Trophoblast cell (in vitro differentiated cells and primary cell): ENCODE measurements at regions not wholly inside any gene's neighbourhood (a gene's known extent, or its start where the extent isn't known, plus 50 kb on each side); places are given as distances from the start of the nearest gene placed in this dataset.

Source experiments
- DNase-seq, 2 donors: peaks; one replicate each; pipeline ENCODE4 v3.0.0-alpha.2; 2016
- H2AFZ ChIP-seq: 2 replicates; pipeline ENCODE4 v1.6.1; 2013; ENCODE audit warnings: low read length, moderate library complexity, mild to moderate bottlenecking; ENCODE audit not compliant: insufficient read depth, poor library complexity
- H2AK5ac ChIP-seq: 2 replicates; pipeline ENCODE4 v1.6.1; 2013; ENCODE audit warnings: mild to moderate bottlenecking, low read length
- H2BK120ac ChIP-seq: 2 replicates; pipeline ENCODE4 v1.6.1; 2013; ENCODE audit warnings: low read length, mild to moderate bottlenecking, moderate library complexity; ENCODE audit not compliant: insufficient read depth, poor library complexity
- H2BK12ac ChIP-seq: 2 replicates; pipeline ENCODE4 v1.6.1; 2013; ENCODE audit warnings: mild to moderate bottlenecking, low read length, moderate library complexity
- H2BK5ac ChIP-seq: 2 replicates; pipeline ENCODE4 v1.6.1; 2013; ENCODE audit warnings: low read length, low read depth, moderate library complexity, mild to moderate bottlenecking; ENCODE audit not compliant: poor library complexity
- H3K14ac ChIP-seq: 2 replicates; pipeline ENCODE4 v1.6.1; 2013; ENCODE audit warnings: mild to moderate bottlenecking, low read length
- H3K18ac ChIP-seq: 2 replicates; pipeline ENCODE4 v1.6.1; 2013; ENCODE audit warnings: mild to moderate bottlenecking, low read length
- H3K23ac ChIP-seq: 2 replicates; pipeline ENCODE4 v1.6.1; 2013; ENCODE audit warnings: low read length
- H3K27ac ChIP-seq: 2 replicates; pipeline ENCODE4 v1.5.1; 2013; ENCODE audit warnings: low read depth, mild to moderate bottlenecking, inconsistent platforms, low read length, moderate library complexity
- H3K27me3 ChIP-seq: 2 replicates; pipeline ENCODE4 v1.6.1; 2013; ENCODE audit warnings: inconsistent platforms, mild to moderate bottlenecking, low read length, moderate library complexity; ENCODE audit not compliant: insufficient read depth
- H3K36me3 ChIP-seq, 2 experiments: 1 replicate in 1 of 2; 2 replicates in 1 of 2; pipeline ENCODE4 v1.6.1; 2013; ENCODE audit warnings: low read length in 2 of 2, mild to moderate bottlenecking in 2 of 2, moderate library complexity in 1 of 2; ENCODE audit not compliant: insufficient read depth in 2 of 2, control insufficient read depth in 1 of 2
- H3K4ac ChIP-seq: 2 replicates; pipeline ENCODE4 v1.6.1; 2013; ENCODE audit warnings: low read depth, mild to moderate bottlenecking, low read length, moderate library complexity
- H3K4me1 ChIP-seq, 2 experiments: 1 replicate in 1 of 2; 2 replicates in 1 of 2; pipeline ENCODE4 v1.6.1; 2013; ENCODE audit warnings: low read length in 2 of 2, mild to moderate bottlenecking in 2 of 2, moderate library complexity in 1 of 2; ENCODE audit not compliant: insufficient read depth in 2 of 2, control insufficient read depth in 1 of 2
- H3K4me2 ChIP-seq: 2 replicates; pipeline ENCODE4 v1.6.1; 2013; ENCODE audit warnings: inconsistent platforms, mild to moderate bottlenecking, low read length, moderate library complexity
- H3K4me3 ChIP-seq: 2 replicates; pipeline ENCODE4 v1.5.1; 2013; ENCODE audit warnings: mild to moderate bottlenecking, low read depth, low read length, inconsistent platforms
- H3K79me1 ChIP-seq: one replicate; pipeline ENCODE4 v1.6.1; 2013; ENCODE audit warnings: low read length
- H3K79me2 ChIP-seq: 2 replicates; pipeline ENCODE4 v1.6.1; 2013; ENCODE audit warnings: low read length, mild to moderate bottlenecking; ENCODE audit not compliant: control insufficient read depth, insufficient read depth, poor library complexity
- H3K9ac ChIP-seq: 2 replicates; pipeline ENCODE4 v1.6.1; 2013; ENCODE audit warnings: mild to moderate bottlenecking, low read length
- H3K9me3 ChIP-seq: 2 replicates; pipeline ENCODE4 v1.6.1; 2013; ENCODE audit warnings: low read depth, mild to moderate bottlenecking, control low read depth, inconsistent platforms, low read length; ENCODE audit not compliant: insufficient read depth
- H4K12ac ChIP-seq: 2 replicates; pipeline ENCODE4 v1.6.1; 2013; ENCODE audit warnings: low read depth, mild to moderate bottlenecking, low read length, moderate library complexity
- H4K8ac ChIP-seq: 2 replicates; pipeline ENCODE4 v1.6.1; 2013; ENCODE audit warnings: low read depth, mild to moderate bottlenecking, low read length, moderate library complexity
- H4K91ac ChIP-seq: one replicate; pipeline ENCODE4 v1.6.1; 2013; ENCODE audit warnings: low read depth, mild to moderate bottlenecking, low read length, moderate library complexity
- WGBS: extraction: QIAGEN DNeasy Blood & Tissue Kit; methylation state at CpG from one replicate; pipeline ENCODE4 v1.1.7; 2013; ENCODE audit warnings: missing lambda C conversion rate; ENCODE audit not compliant: insufficient read length, insufficient coverage; ENCODE audit errors: extremely low coverage; 5-methylcytosine and 5-hydroxymethylcytosine counted together

GRCh38 chr2:83085869-83086268, 1373.2 kb downstream of the SUCLG1 start:
- Histone ChIP-seq H2BK12ac (no peak overlapping the region), H3K79me1 (no peaks in the 10 kb centered on the region), H3K9me3 (no peaks in the 10 kb centered on the region), H4K12ac (no peak overlapping the region), H3K14ac (no peak overlapping the region), H2BK120ac (no peak overlapping the region), H2AFZ (no peak overlapping the region), H3K79me2 (no peaks in the 10 kb centered on the region), H3K9ac (no peak overlapping the region), H3K27ac (no peak overlapping the region), H4K8ac (no peak overlapping the region), H3K18ac (no peak overlapping the region), H2AK5ac (no peak overlapping the region), H3K4me2 (no peak overlapping the region), H3K36me3 (no peaks in the 10 kb centered on the region), H2BK5ac (no peak overlapping the region), H3K4ac (no peak overlapping the region), H3K27me3 (no peaks in the 10 kb centered on the region), H3K4me1 (no peaks in the 10 kb centered on the region), H4K91ac (no peak overlapping the region), H3K4me3 (no peak overlapping the region), H3K23ac (no peak overlapping the region)
- WGBS = no CpG with 5 or more reads among the region's 2 CpGs
- no peak for DNase-seq

- no peaks in the 10 kb centered on the region for H3K36me3 ChIP-seq
- no peak overlapping the region for H2BK120ac ChIP-seq
- peak in 1 of 2 donors; percentile 23 for DNase-seq
- H3K23ac ChIP-seq = no peak overlapping the region
- H3K9ac ChIP-seq = no peak overlapping the region
- no peak overlapping the region for H4K8ac ChIP-seq
- H3K4me3 ChIP-seq = no peak overlapping the region
- no peaks in the 10 kb centered on the region for H3K27me3 ChIP-seq
- no peak overlapping the region for H3K4me2 ChIP-seq
- no peak overlapping the region for H2AK5ac ChIP-seq
- H3K4ac ChIP-seq = no peak overlapping the region
- H3K14ac ChIP-seq = no peak overlapping the region
- no peak overlapping the region for H3K18ac ChIP-seq
- no peak overlapping the region for H2AFZ ChIP-seq
- H4K91ac ChIP-seq = no peak overlapping the region
- no peak overlapping the region for H4K12ac ChIP-seq
- WGBS = no CpG with 5 or more reads among the region's 6 CpGs
- no peaks in the 10 kb centered on the region for H3K79me1 ChIP-seq
- H2BK12ac ChIP-seq = no peak overlapping the region
- H3K4me1 ChIP-seq = no peaks in the 10 kb centered on the region
- H3K9me3 ChIP-seq = no peaks in the 10 kb centered on the region
- H3K79me2 ChIP-seq = no peaks in the 10 kb centered on the region
- no peak overlapping the region for H2BK5ac ChIP-seq
- no peak overlapping the region for H3K27ac ChIP-seq
Measured at GRCh38 chr2:83081826-83082690, 1377.0 kb downstream of the SUCLG1 start.

- no peaks in the 10 kb centered on the region for H3K36me3 ChIP-seq
- WGBS = no CpG with 5 or more reads among the region's 2 CpGs
Measured at GRCh38 chr2:83079007-83079406, 1380.1 kb downstream of the SUCLG1 start.

GRCh38 chr2:83072767-83073166, 1386.3 kb downstream of the SUCLG1 start:
- Histone ChIP-seq H3K4me2 (no peak overlapping the region), H3K4me3 (no peak overlapping the region), H3K4me1 (no peaks in the 10 kb centered on the region), H3K4ac (no peak overlapping the region), H2BK120ac (no peak overlapping the region), H3K27ac (no peak overlapping the region), H2BK12ac (no peak overlapping the region), H4K8ac (no peak overlapping the region), H2AK5ac (no peak overlapping the region), H3K36me3 (no peaks in the 10 kb centered on the region), H3K23ac (no peak overlapping the region), H3K9me3 (no peaks in the 10 kb centered on the region), H2AFZ (no peak overlapping the region), H3K27me3 (no peaks in the 10 kb centered on the region), H2BK5ac (no peak overlapping the region), H3K18ac (no peak overlapping the region), H4K12ac (no peak overlapping the region), H3K9ac (no peak overlapping the region), H3K79me2 (no peaks in the 10 kb centered on the region), H3K79me1 (no peaks in the 10 kb centered on the region), H4K91ac (no peak overlapping the region), H3K14ac (no peak overlapping the region)
- DNase-seq = no peak

More at GRCh38 chr2:83079007-83079406, 1380.1 kb downstream of the SUCLG1 start:
- Histone ChIP-seq H3K14ac (no peak overlapping the region), H2AFZ (no peak overlapping the region), H3K4me2 (no peak overlapping the region), H2BK120ac (no peak overlapping the region), H3K4ac (no peak overlapping the region), H3K9ac (no peak overlapping the region), H3K79me1 (no peaks in the 10 kb centered on the region), H3K79me2 (no peaks in the 10 kb centered on the region), H2BK5ac (no peak overlapping the region), H2AK5ac (no peak overlapping the region), H3K23ac (no peak overlapping the region), H3K9me3 (no peaks in the 10 kb centered on the region), H3K27ac (no peak overlapping the region), H4K8ac (no peak overlapping the region), H3K4me1 (no peaks in the 10 kb centered on the region), H2BK12ac (no peak overlapping the region), H4K91ac (no peak overlapping the region), H3K4me3 (no peak overlapping the region), H3K27me3 (no peaks in the 10 kb centered on the region), H4K12ac (no peak overlapping the region), H3K18ac (no peak overlapping the region)
- no peak for DNase-seq
